Hepatocyte (in vitro differentiated cells): ENCODE measurements at regions not wholly inside any gene's neighbourhood (a gene's known extent, or its start where the extent isn't known, plus 50 kb on each side); places are given as distances from the start of the nearest gene placed in this dataset.

ENCODE experiments used
- CTCF ChIP-seq: fragments of 200-600 bp; sonication (generic); IDR thresholded peaks from 2 replicates; pipeline ENCODE4 v1.5.1; 2016; ENCODE audit warnings: antibody characterized with exemption, mild to moderate bottlenecking; ENCODE audit not compliant: poor library complexity
- EZH2 ChIP-seq: fragments of 200-600 bp; sonication (generic); IDR thresholded peaks from 2 replicates; pipeline ENCODE4 v1.6.1; 2016; ENCODE audit warnings: antibody characterized with exemption, mild to moderate bottlenecking, borderline replicate concordance

GRCh38 chr4:127311371-127311770, 321.4 kb upstream of the INTU start:
- no peak for TF ChIP-seq CTCF
- no peak for TF ChIP-seq EZH2
